ENCODE measurements at regions not wholly inside any gene's neighbourhood (a gene's known extent, or its start where the extent isn't known, plus 50 kb on each side); places are given as distances from the start of the nearest gene placed in this dataset.
"Not testable (repeated sequence)": the region's sequence is repeated elsewhere in the genome, so short reads cannot be mapped to it uniquely, and the experiment has no call there.

DNA sequence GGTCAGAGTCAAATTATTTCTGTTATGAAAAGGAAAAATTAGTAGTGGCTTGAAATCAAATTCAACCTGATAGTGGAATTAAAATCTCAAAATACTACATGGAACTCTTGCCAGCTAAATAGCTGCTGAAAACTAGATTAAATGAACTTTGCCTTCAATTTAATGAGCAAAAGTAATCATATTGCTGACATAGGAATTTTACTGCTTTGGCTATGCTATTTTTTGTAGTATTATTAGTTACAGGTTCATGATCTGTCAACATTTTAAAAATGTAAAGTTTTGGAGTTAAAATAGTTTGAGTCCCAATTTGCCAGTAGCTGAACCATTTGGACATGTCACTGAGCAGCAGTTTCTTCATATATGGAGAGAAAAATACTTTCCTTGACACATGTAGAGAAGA, 81.4 kb downstream of the RERGL start:
- DNase-seq = no peak

GRCh38 chr12:17999174-17999801, 90.7 kb downstream of the RERGL start:
- DNase-seq = no peak

DNA sequence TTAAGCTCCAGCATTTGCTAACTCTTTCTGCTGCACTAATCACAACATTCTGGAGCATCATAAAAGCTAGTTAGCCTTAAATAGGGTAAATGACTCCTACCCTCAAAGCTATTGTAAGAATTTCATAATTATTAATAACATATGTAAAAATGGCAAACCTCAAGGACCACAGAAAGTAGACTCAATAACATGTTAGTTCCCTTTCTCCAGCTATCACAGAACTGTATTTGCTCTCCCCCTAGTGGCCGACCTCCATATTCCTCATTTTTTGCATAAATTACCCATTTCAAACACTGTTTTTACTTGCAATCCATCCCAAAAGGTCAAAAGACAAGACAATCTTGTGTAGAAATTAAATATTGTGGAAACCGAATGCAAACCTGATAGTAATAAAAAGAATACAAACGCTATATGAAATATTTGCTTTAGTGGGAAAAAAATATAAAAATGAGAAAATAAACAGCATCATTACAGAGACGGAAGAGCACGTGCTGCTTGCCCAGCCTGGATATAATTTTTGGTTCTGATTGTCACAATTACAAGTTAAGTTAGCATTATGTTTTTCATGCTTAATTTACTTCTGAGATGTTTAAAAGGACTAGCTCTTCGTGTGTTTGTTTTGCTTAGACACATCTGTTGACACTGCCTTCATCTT, 97.9 kb downstream of the RERGL start:
- DNase-seq = peak; percentile 62

DNA sequence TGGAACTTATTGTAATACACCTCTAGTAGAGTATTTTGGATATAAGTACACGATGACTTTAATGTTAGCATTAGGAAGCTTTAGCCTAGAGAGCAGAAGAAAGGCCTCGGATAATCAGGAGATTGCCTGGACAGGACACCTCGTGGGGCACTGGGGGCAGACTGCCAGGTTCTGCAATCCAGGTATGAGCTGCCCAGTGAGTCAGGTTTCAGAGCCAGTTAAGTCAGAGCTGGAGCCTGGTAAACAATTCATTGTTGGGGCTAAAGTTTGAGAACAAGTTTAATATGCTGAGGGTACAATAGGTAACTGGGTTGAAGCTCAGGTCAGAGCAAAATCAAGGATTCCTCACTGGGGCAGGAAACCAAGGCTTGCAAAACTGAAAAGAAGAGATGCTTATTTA, 107.4 kb downstream of the RERGL start:
- DNase-seq = no peak

- peak; percentile 55 for DNase-seq
Observed at GRCh38 chr12:17976202-17976601, 113.8 kb downstream of the RERGL start.

DNA sequence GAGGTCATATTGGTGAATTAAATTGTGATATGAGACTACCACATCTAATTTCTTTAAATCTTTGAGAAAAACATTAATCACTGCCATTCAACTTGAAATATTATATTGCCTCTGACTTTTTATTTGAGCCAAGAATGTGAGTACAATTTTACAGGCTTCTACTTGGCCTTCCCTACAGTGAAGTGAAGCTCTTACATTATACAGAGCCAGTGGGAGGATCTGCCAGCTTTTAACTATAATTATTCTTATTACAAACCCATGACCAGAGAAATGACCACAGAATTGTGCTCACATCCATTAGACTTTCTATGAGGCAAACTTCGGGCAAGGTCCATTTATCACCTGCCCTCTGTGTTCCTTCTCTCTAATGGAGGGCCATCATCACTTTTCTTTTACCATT, 114.2 kb downstream of the RERGL start:
- no peak for DNase-seq

- DNase-seq = no peak
Observed at GRCh38 chr12:17975239-17975638, 114.8 kb downstream of the RERGL start.

- DNase-seq = no peak
Observed at GRCh38 chr12:17971850-17972249, 118.1 kb downstream of the RERGL start.

DNA sequence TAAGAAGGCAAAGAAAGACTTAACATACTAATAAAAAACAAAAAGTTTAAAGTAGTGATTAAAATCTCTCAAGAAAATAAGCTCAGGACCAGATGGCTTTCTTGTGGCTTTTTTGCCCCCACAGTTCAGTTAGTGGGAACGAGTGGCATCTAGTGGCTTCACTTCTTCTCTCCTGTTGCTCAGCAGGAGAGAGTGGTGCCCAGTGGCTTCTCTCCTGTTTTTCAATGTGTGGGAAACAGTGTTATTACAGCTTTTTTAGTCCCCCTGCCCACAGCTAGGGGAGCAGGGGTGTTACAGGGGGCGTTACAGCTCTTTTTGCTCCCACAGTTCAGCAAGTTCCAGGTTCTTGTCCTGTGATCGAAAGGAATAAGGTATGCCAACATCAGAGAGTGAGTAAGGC, 135.2 kb downstream of the RERGL start:
- no peak for DNase-seq

GRCh38 chr12:17950898-17951297, 139.1 kb downstream of the RERGL start:
- DNase-seq = no peak

- DNase-seq = no peak
Observed at GRCh38 chr12:17949558-17950141, 140.3 kb downstream of the RERGL start.

- DNase-seq = peak; percentile 89
Observed at GRCh38 chr12:17928708-17929366, 161.2 kb downstream of the RERGL start.

GRCh38 chr12:17918013-17918412, 172.0 kb downstream of the RERGL start:
- DNase-seq = no peak

DNA sequence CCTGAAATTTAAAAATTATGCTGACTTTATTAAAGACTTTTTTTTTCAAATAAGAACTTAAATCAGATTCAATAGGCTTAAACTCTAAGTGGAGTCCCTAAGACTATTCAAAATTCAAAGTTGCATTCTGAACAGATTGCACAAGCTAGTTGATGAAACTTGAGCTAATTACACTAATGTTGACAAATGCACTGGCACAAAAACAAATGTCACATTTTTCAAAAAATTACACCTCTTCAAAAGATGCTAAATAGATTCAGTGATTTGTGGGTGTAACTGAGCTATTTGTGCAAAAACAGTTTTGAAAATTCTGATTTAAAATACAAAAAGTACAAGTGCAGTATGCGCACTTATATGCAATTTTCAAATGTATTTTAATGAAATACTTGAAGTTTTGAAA, 205.4 kb downstream of the RERGL start:
- DNase-seq = no peak

DNA sequence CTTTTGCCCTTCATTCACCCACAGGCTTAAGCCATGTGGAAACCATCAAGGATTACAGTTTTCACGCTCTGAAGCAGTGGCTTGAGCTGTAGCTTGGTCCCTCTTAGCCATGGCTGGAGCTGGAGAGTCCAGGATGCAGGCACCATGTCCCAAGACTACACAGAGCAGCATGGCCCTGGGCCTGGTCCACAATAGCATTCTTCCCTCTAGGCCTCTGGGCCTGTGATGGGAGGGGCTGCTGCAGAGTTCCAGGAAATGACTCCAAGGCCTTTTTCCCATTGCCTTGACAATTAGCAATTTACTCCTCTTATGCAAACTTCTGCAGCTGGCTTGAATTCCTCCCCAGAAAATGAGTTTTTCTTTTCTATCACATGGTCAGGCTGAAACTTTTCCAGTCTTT, 211.3 kb downstream of the RERGL start:
- DNase-seq = no peak

DNA sequence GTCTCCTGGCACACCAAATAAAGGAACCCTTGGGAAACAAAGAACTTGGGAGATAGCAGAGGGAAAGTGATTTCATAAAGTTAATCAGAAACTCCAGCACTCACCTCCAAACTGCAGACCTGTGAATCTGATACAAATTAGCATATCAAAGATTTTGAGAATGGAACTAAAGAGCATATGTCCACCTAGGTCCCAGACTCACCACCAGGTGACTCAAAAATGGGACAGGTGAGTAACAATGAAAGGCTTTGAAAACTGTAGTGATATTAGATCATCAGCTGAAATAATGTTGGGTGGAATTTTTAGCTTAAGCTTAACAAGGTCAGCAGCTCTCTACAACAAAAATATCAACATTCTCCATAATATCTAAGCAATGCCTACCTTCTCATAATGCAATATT, 214.8 kb downstream of the RERGL start:
- DNase-seq = no peak

DNA sequence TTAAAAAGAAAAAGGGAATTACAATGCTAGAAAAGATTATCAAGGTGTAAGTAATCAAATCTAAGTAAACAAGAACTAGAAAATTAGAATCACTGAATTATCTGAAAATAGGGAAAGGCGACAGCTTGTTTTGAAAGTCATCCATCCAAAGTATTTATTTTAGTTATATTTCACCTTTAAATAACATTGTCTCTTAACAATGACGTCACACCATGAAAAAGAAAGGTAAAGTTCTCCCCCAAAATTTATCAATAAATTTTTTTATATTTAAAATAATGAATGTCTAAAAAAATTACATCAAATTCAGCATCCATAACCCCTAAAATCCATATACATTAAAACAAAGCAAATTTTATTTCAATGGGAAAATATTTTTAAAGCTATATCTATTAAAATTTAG, 223.2 kb downstream of the RERGL start:
- DNase-seq = no peak

- DNase-seq = not testable (repeated sequence)
Observed at GRCh38 chr12:17855548-17855947, 234.4 kb downstream of the RERGL start.

- no peak for DNase-seq
Observed at GRCh38 chr12:17853054-17853453, 236.9 kb downstream of the RERGL start.

- DNase-seq = peak; percentile 17
Observed at GRCh38 chr12:17841496-17841895, 248.5 kb downstream of the RERGL start.

GRCh38 chr12:17829813-17830212, 260.2 kb downstream of the RERGL start:
- DNase-seq = no peak

- no peak for DNase-seq
Observed at GRCh38 chr12:17818931-17819330, 271.1 kb downstream of the RERGL start.

- DNase-seq = peak; percentile 72
Observed at GRCh38 chr12:17810399-17810798, 279.6 kb downstream of the RERGL start.

DNA sequence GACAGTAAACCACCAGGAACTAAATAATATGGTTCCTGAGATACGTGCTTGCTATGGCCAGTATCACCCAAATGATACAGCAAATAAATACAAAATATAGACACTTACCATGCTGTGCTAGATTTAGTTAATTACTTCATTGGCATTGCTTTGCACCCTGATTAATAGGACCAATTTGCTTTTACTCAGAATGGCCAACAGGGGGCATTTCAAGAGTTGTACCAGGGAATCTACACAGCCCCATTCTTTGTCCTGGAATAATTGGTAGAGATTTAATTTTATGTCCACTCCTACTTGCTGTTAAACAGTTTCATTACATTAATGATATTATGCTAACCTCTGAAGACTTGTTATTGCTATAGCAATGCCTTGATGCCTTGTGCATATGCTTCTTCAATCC, 280.8 kb downstream of the RERGL start:
- no peak for DNase-seq
